Endothelial cell of umbilical vein (primary cell): ENCODE measurements at regions not wholly inside any gene's neighbourhood (a gene's known extent, or its start where the extent isn't known, plus 50 kb on each side); places are given as distances from the start of the nearest gene placed in this dataset.

Experiments used
- EZH2 ChIP-seq: IDR thresholded peaks from 2 replicates; pipeline ENCODE4 v1.6.1; 2012; ENCODE audit warnings: borderline replicate concordance, low read depth, mild to moderate bottlenecking, moderate library complexity, low read length, inconsistent platforms; ENCODE audit not compliant: severe bottlenecking
- POLR2A ChIP-seq: IDR thresholded peaks from 2 replicates; pipeline ENCODE4 v1.6.1; 2012; ENCODE audit warnings: low read depth, mild to moderate bottlenecking, control low read depth, low read length
- POLR2AphosphoS5 ChIP-seq: IDR thresholded peaks from 2 replicates; pipeline ENCODE4 v1.6.1; 2012; ENCODE audit warnings: low read depth, mild to moderate bottlenecking, control low read depth, low read length, moderate library complexity; ENCODE audit not compliant: insufficient read depth
- TF ChIP-seq, protein P1 (sequence below), 2 donors: IDR thresholded peaks; 1 replicate in 1 of 2; 2 replicates in 1 of 2; pipeline ENCODE4 v1.5.1; 2011; ENCODE audit warnings: low read length in 2 of 2, mild to moderate bottlenecking in 2 of 2, moderate library complexity in 2 of 2, control low read depth in 1 of 2, inconsistent platforms in 1 of 2, low read depth in 1 of 2; ENCODE audit not compliant: insufficient read depth in 1 of 2; ENCODE audit errors: extremely low read depth in 1 of 2
- TF ChIP-seq, protein P2 (sequence below): IDR thresholded peaks from 2 replicates; pipeline ENCODE4 v1.6.1; 2011; ENCODE audit not compliant: insufficient read depth, insufficient read length

DNA sequence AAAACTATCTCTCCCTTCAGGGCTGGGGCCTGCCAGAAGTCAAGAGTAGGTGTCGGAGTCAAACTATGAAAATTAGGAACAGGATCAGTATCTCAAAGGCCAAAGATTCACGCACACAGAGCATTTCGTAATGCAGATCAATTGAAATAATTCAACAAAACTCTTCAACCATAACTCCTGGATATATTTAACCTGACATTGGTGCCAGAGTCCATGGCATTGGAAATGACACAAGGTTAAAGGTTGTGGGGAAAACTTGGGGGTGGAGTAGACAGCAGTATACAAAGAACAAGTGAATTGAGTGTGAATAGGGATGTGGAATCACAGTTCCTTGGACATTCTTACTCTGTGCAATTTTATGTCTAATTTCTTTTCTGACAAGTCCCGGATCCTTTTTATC lies 788.0 kb upstream of the GYPC start:
- TF ChIP-seq, protein P1, sequence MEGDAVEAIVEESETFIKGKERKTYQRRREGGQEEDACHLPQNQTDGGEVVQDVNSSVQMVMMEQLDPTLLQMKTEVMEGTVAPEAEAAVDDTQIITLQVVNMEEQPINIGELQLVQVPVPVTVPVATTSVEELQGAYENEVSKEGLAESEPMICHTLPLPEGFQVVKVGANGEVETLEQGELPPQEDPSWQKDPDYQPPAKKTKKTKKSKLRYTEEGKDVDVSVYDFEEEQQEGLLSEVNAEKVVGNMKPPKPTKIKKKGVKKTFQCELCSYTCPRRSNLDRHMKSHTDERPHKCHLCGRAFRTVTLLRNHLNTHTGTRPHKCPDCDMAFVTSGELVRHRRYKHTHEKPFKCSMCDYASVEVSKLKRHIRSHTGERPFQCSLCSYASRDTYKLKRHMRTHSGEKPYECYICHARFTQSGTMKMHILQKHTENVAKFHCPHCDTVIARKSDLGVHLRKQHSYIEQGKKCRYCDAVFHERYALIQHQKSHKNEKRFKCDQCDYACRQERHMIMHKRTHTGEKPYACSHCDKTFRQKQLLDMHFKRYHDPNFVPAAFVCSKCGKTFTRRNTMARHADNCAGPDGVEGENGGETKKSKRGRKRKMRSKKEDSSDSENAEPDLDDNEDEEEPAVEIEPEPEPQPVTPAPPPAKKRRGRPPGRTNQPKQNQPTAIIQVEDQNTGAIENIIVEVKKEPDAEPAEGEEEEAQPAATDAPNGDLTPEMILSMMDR (IDR thresholded peaks at IDR 0.05; ENCODE audit: extremely low read depth in 1 of 2, insufficient read depth in 1 of 2, low read depth in 1 of 2, low read length in 2 of 2), result no peak
- TF ChIP-seq POLR2AphosphoS5, result no peak
- TF ChIP-seq, protein P2, sequence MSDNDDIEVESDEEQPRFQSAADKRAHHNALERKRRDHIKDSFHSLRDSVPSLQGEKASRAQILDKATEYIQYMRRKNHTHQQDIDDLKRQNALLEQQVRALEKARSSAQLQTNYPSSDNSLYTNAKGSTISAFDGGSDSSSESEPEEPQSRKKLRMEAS, result no peak
- no peak for TF ChIP-seq POLR2A
- no peak for TF ChIP-seq EZH2
